CD14-positive monocyte (primary cell): ENCODE measurements at regions not wholly inside any gene's neighbourhood (a gene's known extent, or its start where the extent isn't known, plus 50 kb on each side); places are given as distances from the start of the nearest gene placed in this dataset.

Experiments
- DNase-seq, 3 donors: peaks; one replicate each; pipeline ENCODE4 v3.0.0-alpha.2; 2011 to 2022
- H2AFZ ChIP-seq: 2 replicates; pipeline ENCODE4 v1.6.0; 2012; ENCODE audit warnings: mild to moderate bottlenecking, low read depth, low read length, inconsistent platforms; ENCODE audit not compliant: insufficient read depth, poor library complexity, severe bottlenecking
- H3K27ac ChIP-seq, 2 donors: 1 replicate in 1 of 2; 2 replicates in 1 of 2; pipeline ENCODE4 v1.5.1; 2012 to 2013; ENCODE audit warnings: low read length in 2 of 2, control low read depth in 1 of 2, inconsistent platforms in 1 of 2, low read depth in 1 of 2, mild to moderate bottlenecking in 1 of 2
- H3K27me3 ChIP-seq, 2 donors: one replicate each; pipeline versions ENCODE4 v1.6.0 to v1.6.1; 2011 to 2013; ENCODE audit warnings: low read length in 2 of 2; ENCODE audit not compliant: control insufficient read depth in 2 of 2, insufficient read depth in 2 of 2
- H3K36me3 ChIP-seq, 2 donors: replicated peaks in 1 of 2; 1 replicate in 1 of 2; 2 replicates in 1 of 2; pipeline versions ENCODE4 v1.5.1 to v1.6.1; 2012 to 2013; ENCODE audit warnings: low read length in 2 of 2, control low read depth in 1 of 2, inconsistent platforms in 1 of 2, mild to moderate bottlenecking in 1 of 2; ENCODE audit not compliant: insufficient read depth in 2 of 2, control insufficient read depth in 1 of 2
- H3K4me1 ChIP-seq, 2 donors: 1 replicate in 1 of 2; 2 replicates in 1 of 2; pipeline versions ENCODE4 v1.5.1 to v1.6.1; 2012 to 2013; ENCODE audit warnings: low read length in 2 of 2, control low read depth in 1 of 2, inconsistent platforms in 1 of 2, mild to moderate bottlenecking in 1 of 2, moderate library complexity in 1 of 2; ENCODE audit not compliant: insufficient read depth in 2 of 2, control insufficient read depth in 1 of 2
- H3K4me2 ChIP-seq: replicated peaks from 2 replicates; pipeline ENCODE3; 2012; ENCODE audit warnings: low read length, moderate library complexity, mild to moderate bottlenecking; ENCODE audit not compliant: poor library complexity, severe bottlenecking; ENCODE audit errors: extremely low read depth
- H3K4me3 ChIP-seq, 3 experiments: fragments of 200-600 bp in 1 of 3; sonication (generic) in 1 of 3; replicated peaks in 1 of 3; 1 replicate in 2 of 3; 2 replicates in 1 of 3; pipeline ENCODE4 v1.5.1; 2011 to 2013; ENCODE audit warnings: low read length in 3 of 3, mild to moderate bottlenecking in 3 of 3, control low read depth in 2 of 3, low read depth in 2 of 3, inconsistent platforms in 1 of 3, moderate library complexity in 1 of 3
- H3K79me2 ChIP-seq: 2 replicates; pipeline ENCODE4 v1.6.0; 2012; ENCODE audit warnings: mild to moderate bottlenecking, control low read depth, inconsistent platforms, low read length, moderate library complexity; ENCODE audit not compliant: insufficient read depth
- H3K9ac ChIP-seq: 2 replicates; pipeline ENCODE4 v1.6.0; 2017; ENCODE audit warnings: low read length, mild to moderate bottlenecking; ENCODE audit not compliant: insufficient read depth, poor library complexity, severe bottlenecking
- H3K9me3 ChIP-seq, 2 donors: replicated peaks in 1 of 2; 1 replicate in 1 of 2; 2 replicates in 1 of 2; pipeline versions ENCODE4 v1.5.1 to v1.6.1; 2012 to 2013; ENCODE audit warnings: low read length in 2 of 2, control low read depth in 1 of 2; ENCODE audit not compliant: control insufficient read depth in 1 of 2, insufficient read depth in 1 of 2
- H4K20me1 ChIP-seq: 2 replicates; pipeline ENCODE4 v1.6.0; 2012; ENCODE audit warnings: mild to moderate bottlenecking, low read length, control low read depth, moderate library complexity; ENCODE audit not compliant: insufficient read depth
- H3K27ac Mint-ChIP-seq, 7 donors: one replicate each; pipeline ENCODE4 v1.8.0; 2020; ENCODE audit warnings: mild to moderate bottlenecking in 7 of 7, mixed read lengths in 7 of 7, moderate library complexity in 6 of 7, inconsistent platforms in 2 of 7
- H3K27me3 Mint-ChIP-seq, 3 donors: one replicate each; pipeline ENCODE4 v1.8.0; 2021 to 2022; ENCODE audit warnings: low read depth in 3 of 3, mild to moderate bottlenecking in 3 of 3, mixed read lengths in 3 of 3, moderate library complexity in 3 of 3, inconsistent platforms in 1 of 3
- H3K36me3 Mint-ChIP-seq, 2 donors: one replicate each; pipeline ENCODE4 v1.8.0; 2020; ENCODE audit warnings: mixed read lengths in 2 of 2, inconsistent platforms in 1 of 2, mild to moderate bottlenecking in 1 of 2
- H3K4me1 Mint-ChIP-seq: one replicate; pipeline ENCODE4 v1.8.0; 2020; ENCODE audit warnings: mild to moderate bottlenecking, mixed read lengths
- H3K4me3 Mint-ChIP-seq, 2 donors: one replicate each; pipeline ENCODE4 v1.8.0; 2020; ENCODE audit warnings: mild to moderate bottlenecking in 2 of 2, mixed read lengths in 2 of 2, moderate library complexity in 1 of 2
- H3K9me3 Mint-ChIP-seq, 7 donors: one replicate each; pipeline ENCODE4 v1.8.0; 2020 to 2022; ENCODE audit warnings: mixed read lengths in 7 of 7, mild to moderate bottlenecking in 6 of 7, moderate library complexity in 6 of 7, inconsistent platforms in 2 of 7
- CTCF ChIP-seq: fragments of 200-600 bp; IDR thresholded peaks from one replicate; pipeline ENCODE4 v1.8.0; 2022; ENCODE audit warnings: antibody characterized with exemption, mild to moderate bottlenecking
- WGBS: methylation state at CpG from one replicate; pipeline ENCODE4 v1.1.5; 2013; ENCODE audit warnings: missing lambda C conversion rate; ENCODE audit not compliant: insufficient coverage; 5-methylcytosine and 5-hydroxymethylcytosine counted together
- intact Hi-C, 2 donors: fragments of 100-400 bp; cut with micrococcal nuclease; formaldehyde crosslinking; loops; one replicate each; pipeline versions ENCODE4 v1.15.0 to v1.15.1; 2023

GRCh38 chr3:22779737-22780136 lies 423.4 kb upstream of the UBE2E2 start:
- Mint-ChIP-seq H3K36me3 (no peaks in the 10 kb centered on the region), H3K9me3 (peaks cover 0 to 18% (median 11%) of the 10 kb centered on the region in 7 donors), H3K4me1 (no peaks in the 10 kb centered on the region), H3K4me3 (no peak overlapping the region), H3K27ac (no peak overlapping the region), H3K27me3 (no peaks in the 10 kb centered on the region)
- intact Hi-C loops = no loop called here
- Histone ChIP-seq H3K4me3 (no peak overlapping the region), H3K27ac (no peak overlapping the region), H3K9me3 (peaks cover 7 to 16% of the 10 kb centered on the region in 2 donors), H3K4me2 (no peak overlapping the region), H4K20me1 (no peaks in the 10 kb centered on the region), H2AFZ (no peak overlapping the region), H3K9ac (no peak overlapping the region), H3K27me3 (no peaks in the 10 kb centered on the region), H3K36me3 (no peaks in the 10 kb centered on the region), H3K79me2 (no peaks in the 10 kb centered on the region), H3K4me1 (no peaks in the 10 kb centered on the region)
- 90% methylated on average over 2 of the region's 2 CpGs for WGBS
- DNase-seq = no peak
- TF ChIP-seq CTCF = no peak

GRCh38 chr3:22792533-22792932 lies 410.6 kb upstream of the UBE2E2 start:
- Histone ChIP-seq H3K9me3 (peaks cover 0 to 6% of the 10 kb centered on the region in 2 donors), H3K4me1 (no peaks in the 10 kb centered on the region), H3K79me2 (no peaks in the 10 kb centered on the region), H3K27me3 (no peaks in the 10 kb centered on the region), H4K20me1 (no peaks in the 10 kb centered on the region), H3K27ac (no peak overlapping the region), H3K4me2 (no peak overlapping the region), H3K36me3 (no peaks in the 10 kb centered on the region), H3K4me3 (no peak overlapping the region), H2AFZ (no peak overlapping the region), H3K9ac (no peak overlapping the region)
- DNase-seq = no peak
- no peaks in the 10 kb centered on the region for H3K27me3 Mint-ChIP-seq
- WGBS = 63% methylated on average over 1 of the region's 5 CpGs
- H3K9me3 Mint-ChIP-seq = peaks cover 0 to 8% (median 2%) of the 10 kb centered on the region in 7 donors
- TF ChIP-seq CTCF = no peak
- H3K27ac Mint-ChIP-seq = no peak overlapping the region
- H3K36me3 Mint-ChIP-seq = no peaks in the 10 kb centered on the region
- H3K4me1 Mint-ChIP-seq = no peaks in the 10 kb centered on the region
- intact Hi-C loops = no loop called here
- H3K4me3 Mint-ChIP-seq = no peak overlapping the region
